Astrocyte (in vitro differentiated cells and primary cell): ENCODE measurements at regions not wholly inside any gene's neighbourhood (a gene's known extent, or its start where the extent isn't known, plus 50 kb on each side); places are given as distances from the start of the nearest gene placed in this dataset.

Experiments
- DNase-seq: peaks from one replicate; pipeline ENCODE4 v3.0.0-alpha.2; 2010; ENCODE audit warnings: low read depth
- FAIRE-seq: peaks from 2 replicates; lab custom pipeline; 2011; peaks lifted over from hg19 to GRCh38; lab: Jason Lieb, UNC
- H2AFZ ChIP-seq: 2 replicates; pipeline ENCODE4 v1.6.0; 2012; ENCODE audit warnings: low read depth, low read length, inconsistent platforms
- H3K27ac ChIP-seq: 2 replicates; pipeline ENCODE4 v1.5.1; 2011; ENCODE audit warnings: low read depth, low read length, inconsistent platforms
- H3K27me3 ChIP-seq: 2 replicates; pipeline ENCODE4 v1.6.0; 2011; ENCODE audit warnings: low read length, inconsistent platforms; ENCODE audit not compliant: insufficient read depth
- H3K36me3 ChIP-seq: 2 replicates; pipeline ENCODE4 v1.5.1; 2011; ENCODE audit warnings: low read length, inconsistent platforms; ENCODE audit not compliant: insufficient read depth
- H3K4me1 ChIP-seq: 2 replicates; pipeline ENCODE4 v1.5.1; 2011; ENCODE audit warnings: low read length, inconsistent platforms; ENCODE audit not compliant: insufficient read depth
- H3K4me2 ChIP-seq: 2 replicates; pipeline ENCODE4 v1.6.0; 2012; ENCODE audit warnings: low read length, inconsistent platforms
- H3K4me3 ChIP-seq: 2 replicates; pipeline ENCODE4 v1.5.1; 2011; ENCODE audit warnings: low read depth, mild to moderate bottlenecking, low read length, inconsistent platforms; ENCODE audit not compliant: insufficient read depth
- H3K79me2 ChIP-seq: 2 replicates; pipeline ENCODE4 v1.6.0; 2012; ENCODE audit warnings: mild to moderate bottlenecking, low read length, inconsistent platforms; ENCODE audit not compliant: insufficient read depth
- H3K9ac ChIP-seq: 2 replicates; pipeline ENCODE4 v1.6.0; 2012; ENCODE audit warnings: mild to moderate bottlenecking, low read length, inconsistent platforms
- H3K9me3 ChIP-seq: 2 replicates; pipeline ENCODE4 v1.5.1; 2012; ENCODE audit warnings: low read depth, mild to moderate bottlenecking, low read length, inconsistent platforms; ENCODE audit not compliant: insufficient read depth
- H4K20me1 ChIP-seq: 2 replicates; pipeline ENCODE4 v1.6.0; 2012; ENCODE audit warnings: low read length, inconsistent platforms; ENCODE audit not compliant: insufficient read depth
- H3K27ac Mint-ChIP-seq: one replicate; pipeline ENCODE4 v1.8.0; 2021; ENCODE audit warnings: mild to moderate bottlenecking, mixed read lengths; ENCODE audit not compliant: unreplicated experiment
- H3K27me3 Mint-ChIP-seq: one replicate; pipeline ENCODE4 v1.8.0; 2021; ENCODE audit warnings: low read depth, mixed read lengths; ENCODE audit not compliant: unreplicated experiment
- H3K36me3 Mint-ChIP-seq: one replicate; pipeline ENCODE4 v1.8.0; 2021; ENCODE audit warnings: low read depth, mixed read lengths; ENCODE audit not compliant: unreplicated experiment
- H3K4me1 Mint-ChIP-seq: one replicate; pipeline ENCODE4 v1.8.0; 2021; ENCODE audit warnings: low read depth, mixed read lengths; ENCODE audit not compliant: unreplicated experiment
- H3K4me3 Mint-ChIP-seq: one replicate; pipeline ENCODE4 v1.8.0; 2021; ENCODE audit warnings: mild to moderate bottlenecking, moderate library complexity, mixed read lengths; ENCODE audit not compliant: unreplicated experiment
- H3K9me3 Mint-ChIP-seq: one replicate; pipeline ENCODE4 v1.8.0; 2021; ENCODE audit warnings: mild to moderate bottlenecking, mixed read lengths; ENCODE audit not compliant: unreplicated experiment
- EZH2 ChIP-seq: IDR thresholded peaks from 2 replicates; pipeline ENCODE4 v1.6.1; 2012; ENCODE audit warnings: mild to moderate bottlenecking, low read length, inconsistent platforms; ENCODE audit not compliant: insufficient read depth
- TF ChIP-seq, protein P1 (sequence below): IDR thresholded peaks from 2 replicates; pipeline ENCODE4 v1.5.1; 2011; ENCODE audit warnings: low read depth, mild to moderate bottlenecking, inconsistent platforms, low read length, moderate library complexity; ENCODE audit not compliant: insufficient read depth

DNA sequence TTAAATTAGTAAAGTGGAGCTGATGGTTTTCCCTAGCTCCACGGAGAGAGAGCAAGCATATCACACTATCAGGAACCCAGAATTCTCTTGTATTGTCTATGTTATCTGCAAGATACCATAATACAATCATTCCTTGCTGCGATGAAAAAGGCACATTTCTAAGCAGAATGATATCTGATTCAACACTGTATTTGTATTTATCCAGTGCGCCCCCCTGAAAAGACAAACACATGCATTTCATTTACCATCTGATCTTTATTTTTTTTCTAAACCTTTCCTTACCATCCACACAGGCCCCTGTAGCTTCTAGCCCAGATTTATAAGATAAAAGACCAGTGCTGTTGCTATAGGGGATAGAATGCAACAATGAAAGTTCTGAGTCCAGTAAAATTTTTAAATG lies 420.6 kb downstream of the TDRD15 start:
- FAIRE-seq (no peak), DNase-seq (no peak)
- TF ChIP-seq EZH2: no peak
- TF ChIP-seq, protein P1, sequence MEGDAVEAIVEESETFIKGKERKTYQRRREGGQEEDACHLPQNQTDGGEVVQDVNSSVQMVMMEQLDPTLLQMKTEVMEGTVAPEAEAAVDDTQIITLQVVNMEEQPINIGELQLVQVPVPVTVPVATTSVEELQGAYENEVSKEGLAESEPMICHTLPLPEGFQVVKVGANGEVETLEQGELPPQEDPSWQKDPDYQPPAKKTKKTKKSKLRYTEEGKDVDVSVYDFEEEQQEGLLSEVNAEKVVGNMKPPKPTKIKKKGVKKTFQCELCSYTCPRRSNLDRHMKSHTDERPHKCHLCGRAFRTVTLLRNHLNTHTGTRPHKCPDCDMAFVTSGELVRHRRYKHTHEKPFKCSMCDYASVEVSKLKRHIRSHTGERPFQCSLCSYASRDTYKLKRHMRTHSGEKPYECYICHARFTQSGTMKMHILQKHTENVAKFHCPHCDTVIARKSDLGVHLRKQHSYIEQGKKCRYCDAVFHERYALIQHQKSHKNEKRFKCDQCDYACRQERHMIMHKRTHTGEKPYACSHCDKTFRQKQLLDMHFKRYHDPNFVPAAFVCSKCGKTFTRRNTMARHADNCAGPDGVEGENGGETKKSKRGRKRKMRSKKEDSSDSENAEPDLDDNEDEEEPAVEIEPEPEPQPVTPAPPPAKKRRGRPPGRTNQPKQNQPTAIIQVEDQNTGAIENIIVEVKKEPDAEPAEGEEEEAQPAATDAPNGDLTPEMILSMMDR: no peak
- no peaks in the 10 kb centered on the region for H3K27me3 ChIP-seq
- H3K9ac ChIP-seq: no peak overlapping the region
- Mint-ChIP-seq H3K27ac (no peak overlapping the region), H3K27me3 (no peaks in the 10 kb centered on the region), H3K36me3 (no peaks in the 10 kb centered on the region), H3K4me1 (no peaks in the 10 kb centered on the region), H3K9me3 (no peaks in the 10 kb centered on the region), H3K4me3 (no peak overlapping the region)
- no peaks in the 10 kb centered on the region for H4K20me1 ChIP-seq
- H3K4me3 ChIP-seq: no peak overlapping the region
- H3K9me3 ChIP-seq: no peaks in the 10 kb centered on the region
- no peaks in the 10 kb centered on the region for H3K4me1 ChIP-seq
- no peak overlapping the region for H2AFZ ChIP-seq
- no peak overlapping the region for H3K27ac ChIP-seq
- no peak overlapping the region for H3K4me2 ChIP-seq
- no peaks in the 10 kb centered on the region for H3K79me2 ChIP-seq
- H3K36me3 ChIP-seq: no peaks in the 10 kb centered on the region

DNA sequence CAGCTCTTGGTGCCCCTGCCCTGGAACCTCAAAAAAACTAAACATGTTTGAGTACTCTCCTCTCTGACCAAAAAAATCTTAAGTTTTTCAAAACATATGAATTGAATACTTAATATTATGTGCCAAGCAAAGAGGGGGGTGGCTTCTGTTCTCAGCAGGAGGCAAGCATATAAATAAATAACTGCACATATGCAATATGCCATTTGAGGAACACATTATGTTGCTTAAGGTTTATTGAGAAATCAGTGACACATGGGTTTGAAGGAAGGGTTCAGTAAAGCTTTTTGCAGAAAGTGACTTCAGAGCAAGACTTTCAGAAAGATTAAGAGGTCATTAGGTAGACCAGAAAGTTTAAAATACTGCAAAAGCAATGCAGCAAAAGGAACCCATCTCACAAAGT lies 429.2 kb downstream of the TDRD15 start:
- TF ChIP-seq, protein P1: no peak
- TF ChIP-seq EZH2: no peak
- FAIRE-seq: no peak
- Mint-ChIP-seq H3K9me3 (peaks cover 2% of the 10 kb centered on the region), H3K27ac (no peak overlapping the region), H3K4me1 (no peaks in the 10 kb centered on the region), H3K4me3 (no peak overlapping the region), H3K27me3 (no peaks in the 10 kb centered on the region), H3K36me3 (no peaks in the 10 kb centered on the region)
- Histone ChIP-seq H3K27ac (no peak overlapping the region), H3K4me1 (no peaks in the 10 kb centered on the region), H3K4me2 (no peak overlapping the region), H4K20me1 (no peaks in the 10 kb centered on the region), H3K36me3 (no peaks in the 10 kb centered on the region), H3K4me3 (no peak overlapping the region), H3K79me2 (no peaks in the 10 kb centered on the region), H2AFZ (no peak overlapping the region), H3K27me3 (no peaks in the 10 kb centered on the region), H3K9ac (no peak overlapping the region), H3K9me3 (no peaks in the 10 kb centered on the region)
- no peak for DNase-seq

DNA sequence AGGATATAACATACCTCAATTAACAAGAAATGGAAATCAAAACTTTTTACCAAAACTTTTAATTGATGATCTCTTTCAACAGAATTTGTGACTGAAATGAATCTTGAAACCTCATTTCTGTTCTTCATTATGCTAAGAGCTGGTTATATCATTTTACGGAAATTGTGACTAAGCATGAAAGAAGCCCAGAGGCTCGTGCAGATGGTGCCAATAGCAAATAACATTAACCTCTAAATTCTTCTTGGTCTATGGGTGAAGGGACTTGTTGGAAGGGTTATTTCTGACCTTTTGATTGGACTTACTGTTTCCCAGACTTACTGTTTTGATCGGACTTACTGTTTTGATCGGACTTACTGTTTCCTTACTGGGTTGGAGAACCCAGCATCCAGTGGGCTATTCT lies 435.6 kb downstream of the TDRD15 start:
- no peaks in the 10 kb centered on the region for H3K4me1 ChIP-seq
- FAIRE-seq (no peak), DNase-seq (no peak)
- no peaks in the 10 kb centered on the region for H3K79me2 ChIP-seq
- no peak overlapping the region for H3K9ac ChIP-seq
- Mint-ChIP-seq H3K4me3 (no peak overlapping the region), H3K27ac (no peak overlapping the region), H3K4me1 (no peaks in the 10 kb centered on the region), H3K9me3 (no peaks in the 10 kb centered on the region), H3K36me3 (no peaks in the 10 kb centered on the region), H3K27me3 (no peaks in the 10 kb centered on the region)
- H2AFZ ChIP-seq: no peak overlapping the region
- no peaks in the 10 kb centered on the region for H3K9me3 ChIP-seq
- H3K4me2 ChIP-seq: no peak overlapping the region
- no peaks in the 10 kb centered on the region for H3K36me3 ChIP-seq
- TF ChIP-seq EZH2: no peak
- TF ChIP-seq, protein P1: no peak
- H4K20me1 ChIP-seq: no peaks in the 10 kb centered on the region
- H3K4me3 ChIP-seq: no peak overlapping the region
- no peaks in the 10 kb centered on the region for H3K27me3 ChIP-seq
- no peak overlapping the region for H3K27ac ChIP-seq
